ENCODE measurements at regions not wholly inside any gene's neighbourhood (a gene's known extent, or its start where the extent isn't known, plus 50 kb on each side); places are given as distances from the start of the nearest gene placed in this dataset.

GRCh38 chr3:102802819-102803420, 368.1 kb downstream of the ZPLD1 start:
- Histone ChIP-seq H3K9me3 (peaks cover 0 to 2% of the 10 kb centered on the region in 2 donors), H3K27me3 (no peaks in the 10 kb centered on the region), H3K4me3 (no peak overlapping the region), H3K27ac (no peak overlapping the region), H3K36me3 (no peaks in the 10 kb centered on the region), H3K4me1 (no peaks in the 10 kb centered on the region)
- TF ChIP-seq CTCF (IDR thresholded peaks at IDR 0.05), result no peak
- intact Hi-C loops (cut with DNase I), result no loop called here
- DNase-seq (no peak), ATAC-seq (no peak)

GRCh38 chr3:102810937-102811336, 376.1 kb downstream of the ZPLD1 start:
- intact Hi-C loops (cut with DNase I), result no loop called here
- Histone ChIP-seq H3K27ac (no peak overlapping the region), H3K36me3 (no peaks in the 10 kb centered on the region), H3K4me1 (no peaks in the 10 kb centered on the region), H3K4me3 (no peak overlapping the region), H3K27me3 (no peaks in the 10 kb centered on the region), H3K9me3 (no peaks in the 10 kb centered on the region)
- TF ChIP-seq CTCF (IDR thresholded peaks at IDR 0.05), result no peak
- DNase-seq (no peak), ATAC-seq (no peak)

- intact Hi-C loops (cut with DNase I), result no loop called here
- no peak for TF ChIP-seq CTCF (IDR thresholded peaks at IDR 0.05)
- peak in 2 of 4 donors; percentile 51 to 55 for DNase-seq
- H3K9me3 ChIP-seq, result peaks cover 0 to 6% of the 10 kb centered on the region in 2 donors
- no peak overlapping the region for H3K27ac ChIP-seq
- no peaks in the 10 kb centered on the region for H3K27me3 ChIP-seq
- no peaks in the 10 kb centered on the region for H3K36me3 ChIP-seq
- H3K4me1 ChIP-seq, result no peaks in the 10 kb centered on the region
- no peak overlapping the region for H3K4me3 ChIP-seq
- no peak for ATAC-seq
These were observed 391.8 kb downstream of the ZPLD1 start for GRCh38 chr3:102826636-102827035.

- DNase-seq (no peak), ATAC-seq (no peak)
- Histone ChIP-seq H3K27me3 (no peaks in the 10 kb centered on the region), H3K36me3 (no peaks in the 10 kb centered on the region), H3K27ac (no peak overlapping the region), H3K4me3 (no peak overlapping the region), H3K9me3 (peaks cover 0 to 5% of the 10 kb centered on the region in 2 donors), H3K4me1 (no peaks in the 10 kb centered on the region)
- TF ChIP-seq CTCF (IDR thresholded peaks at IDR 0.05), result no peak
- intact Hi-C loops (cut with DNase I), result no loop called here
These were observed 392.6 kb downstream of the ZPLD1 start for GRCh38 chr3:102827386-102827785.

GRCh38 chr3:102830415-102830814, 395.6 kb downstream of the ZPLD1 start:
- TF ChIP-seq CTCF (IDR thresholded peaks at IDR 0.05), result no peak
- Histone ChIP-seq H3K36me3 (no peaks in the 10 kb centered on the region), H3K9me3 (no peaks in the 10 kb centered on the region), H3K4me3 (no peak overlapping the region), H3K4me1 (no peaks in the 10 kb centered on the region), H3K27me3 (no peaks in the 10 kb centered on the region), H3K27ac (no peak overlapping the region)
- intact Hi-C loops (cut with DNase I), result no loop called here
- no peak for ATAC-seq
- peak in 1 of 4 donors; percentile 47 for DNase-seq

Measured in left lung (tissue), 4 donors.